DND-41 (cell line): ENCODE measurements at regions not wholly inside any gene's neighbourhood (a gene's known extent, or its start where the extent isn't known, plus 50 kb on each side); places are given as distances from the start of the nearest gene placed in this dataset.
"Not testable (repeated sequence)": the region's sequence is repeated elsewhere in the genome, so short reads cannot be mapped to it uniquely, and the experiment has no call there.

Experiments used
- ATAC-seq: fragments of 200-7000 bp; cut with Tn5 transposase; 3 replicates; pipeline ENCODE4 v1.9.1; 2021; ENCODE audit warnings: low read depth; ENCODE audit not compliant: insufficient read depth
- DNase-seq: peaks from one replicate; pipeline ENCODE4 v3.0.0-alpha.2; 2020
- H2AFZ ChIP-seq: 2 replicates; pipeline ENCODE4 v1.6.0; 2012; ENCODE audit warnings: low read depth, low read length
- H3K27ac ChIP-seq: 2 replicates; pipeline ENCODE4 v1.5.1; 2012; ENCODE audit warnings: low read length, inconsistent platforms
- H3K27me3 ChIP-seq: fragments of 200-600 bp; sonication (generic); 2 replicates; pipeline ENCODE4 v1.6.0; 2012; ENCODE audit warnings: low read length, mild to moderate bottlenecking, inconsistent platforms; ENCODE audit not compliant: insufficient read depth, poor library complexity
- H3K36me3 ChIP-seq: 2 replicates; pipeline ENCODE4 v1.5.1; 2012; ENCODE audit warnings: low read length, inconsistent platforms; ENCODE audit not compliant: insufficient read depth
- H3K4me1 ChIP-seq: 2 replicates; pipeline ENCODE4 v1.5.1; 2012; ENCODE audit warnings: mild to moderate bottlenecking, low read length; ENCODE audit not compliant: insufficient read depth
- H3K4me2 ChIP-seq: 2 replicates; pipeline ENCODE4 v1.6.0; 2012; ENCODE audit warnings: mild to moderate bottlenecking, moderate library complexity, low read length, inconsistent platforms; ENCODE audit not compliant: insufficient read depth
- H3K4me3 ChIP-seq, 2 experiments: fragments of 200-600 bp in 1 of 2; shearing (Covaris generic) in 1 of 2; 2 replicates each; pipeline ENCODE4 v1.5.1; 2012 to 2016; ENCODE audit warnings: inconsistent platforms in 2 of 2, low read length in 2 of 2, mild to moderate bottlenecking in 2 of 2, low read depth in 1 of 2, moderate library complexity in 1 of 2
- H3K79me2 ChIP-seq: 2 replicates; pipeline ENCODE4 v1.6.0; 2012; ENCODE audit warnings: low read length, inconsistent platforms; ENCODE audit not compliant: insufficient read depth
- H3K9ac ChIP-seq: 2 replicates; pipeline ENCODE4 v1.6.0; 2012; ENCODE audit warnings: low read depth, mild to moderate bottlenecking, inconsistent platforms, low read length, moderate library complexity
- H3K9me3 ChIP-seq: 2 replicates; pipeline ENCODE4 v1.5.1; 2012; ENCODE audit warnings: low read length, moderate library complexity, mild to moderate bottlenecking, inconsistent platforms; ENCODE audit not compliant: insufficient read depth, severe bottlenecking
- H4K20me1 ChIP-seq: 2 replicates; pipeline ENCODE4 v1.6.0; 2012; ENCODE audit warnings: low read length; ENCODE audit not compliant: insufficient read depth
- EZH2 ChIP-seq: IDR thresholded peaks from 3 replicates; pipeline ENCODE4 v1.6.1; 2012; ENCODE audit warnings: borderline replicate concordance, low read depth, mild to moderate bottlenecking, moderate library complexity, low read length, inconsistent platforms; ENCODE audit not compliant: severe bottlenecking
- TF ChIP-seq, protein P1 (sequence below): IDR thresholded peaks from 2 replicates; pipeline ENCODE4 v1.5.1; 2012; ENCODE audit warnings: borderline replicate concordance, low read length, moderate library complexity, mild to moderate bottlenecking; ENCODE audit not compliant: poor library complexity, severe bottlenecking; ENCODE audit errors: extremely low read depth

DNA sequence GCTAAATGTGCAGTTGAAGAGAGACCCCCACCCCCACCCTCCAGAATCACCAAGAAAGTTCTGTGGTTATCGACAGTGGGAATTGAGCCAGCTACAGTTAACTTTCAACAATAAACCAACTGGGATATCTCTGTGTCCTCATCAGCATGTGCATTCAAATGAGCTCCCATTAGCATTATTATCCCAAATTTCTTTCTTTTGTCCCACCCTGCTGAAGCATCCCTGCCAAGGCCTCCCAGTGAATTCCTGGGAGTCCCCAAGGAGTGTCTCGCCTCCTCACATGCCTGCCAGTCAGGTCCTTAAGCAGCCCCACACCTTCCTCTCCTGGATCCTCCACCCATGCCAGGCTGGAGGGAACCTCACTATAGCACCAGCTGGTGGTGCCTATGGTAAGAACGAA lies 422.1 kb upstream of the HNRNPA3 start:
- no peak for DNase-seq

DNA sequence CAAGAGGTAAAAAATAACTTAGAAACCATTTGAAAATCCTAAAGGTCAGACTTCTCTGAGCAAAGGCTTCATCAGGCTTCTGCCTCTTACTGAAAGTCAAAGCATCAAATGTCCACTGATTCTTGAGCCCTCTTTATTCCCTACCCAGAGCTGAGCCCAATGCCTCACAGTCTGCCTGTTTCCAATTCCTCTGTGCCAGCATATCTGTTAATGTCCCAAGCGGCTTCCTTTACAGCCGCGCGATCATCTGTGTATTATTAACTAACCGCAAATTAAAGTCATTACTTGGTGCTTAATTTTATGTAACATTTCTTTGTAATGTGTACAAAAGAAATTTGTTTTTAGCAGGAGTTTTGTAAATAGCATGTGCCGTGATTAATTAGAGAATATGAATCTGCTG lies 418.8 kb upstream of the HNRNPA3 start:
- Histone ChIP-seq H3K27me3 (no peaks in the 10 kb centered on the region), H3K27ac (no peak overlapping the region), H2AFZ (no peak overlapping the region), H3K9ac (no peak overlapping the region), H3K4me3 (no peak overlapping the region), H3K4me1 (no peaks in the 10 kb centered on the region), H3K4me2 (no peak overlapping the region), H3K79me2 (no peaks in the 10 kb centered on the region), H3K36me3 (no peaks in the 10 kb centered on the region), H3K9me3 (no peaks in the 10 kb centered on the region), H4K20me1 (no peaks in the 10 kb centered on the region)
- DNase-seq (no peak), ATAC-seq (no peak)
- TF ChIP-seq, protein P1, sequence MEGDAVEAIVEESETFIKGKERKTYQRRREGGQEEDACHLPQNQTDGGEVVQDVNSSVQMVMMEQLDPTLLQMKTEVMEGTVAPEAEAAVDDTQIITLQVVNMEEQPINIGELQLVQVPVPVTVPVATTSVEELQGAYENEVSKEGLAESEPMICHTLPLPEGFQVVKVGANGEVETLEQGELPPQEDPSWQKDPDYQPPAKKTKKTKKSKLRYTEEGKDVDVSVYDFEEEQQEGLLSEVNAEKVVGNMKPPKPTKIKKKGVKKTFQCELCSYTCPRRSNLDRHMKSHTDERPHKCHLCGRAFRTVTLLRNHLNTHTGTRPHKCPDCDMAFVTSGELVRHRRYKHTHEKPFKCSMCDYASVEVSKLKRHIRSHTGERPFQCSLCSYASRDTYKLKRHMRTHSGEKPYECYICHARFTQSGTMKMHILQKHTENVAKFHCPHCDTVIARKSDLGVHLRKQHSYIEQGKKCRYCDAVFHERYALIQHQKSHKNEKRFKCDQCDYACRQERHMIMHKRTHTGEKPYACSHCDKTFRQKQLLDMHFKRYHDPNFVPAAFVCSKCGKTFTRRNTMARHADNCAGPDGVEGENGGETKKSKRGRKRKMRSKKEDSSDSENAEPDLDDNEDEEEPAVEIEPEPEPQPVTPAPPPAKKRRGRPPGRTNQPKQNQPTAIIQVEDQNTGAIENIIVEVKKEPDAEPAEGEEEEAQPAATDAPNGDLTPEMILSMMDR, result no peak
- no peak for TF ChIP-seq EZH2

More for the DNA sequence above, 422.1 kb upstream of the HNRNPA3 start:
- no peaks in the 10 kb centered on the region for H3K36me3 ChIP-seq
- no peaks in the 10 kb centered on the region for H3K9me3 ChIP-seq
- H3K4me2 ChIP-seq, result no peak overlapping the region
- H2AFZ ChIP-seq, result no peak overlapping the region
- TF ChIP-seq, protein P1, result no peak
- no peak for TF ChIP-seq EZH2
- no peaks in the 10 kb centered on the region for H3K27me3 ChIP-seq
- no peaks in the 10 kb centered on the region for H3K79me2 ChIP-seq
- H3K27ac ChIP-seq, result no peak overlapping the region
- no peaks in the 10 kb centered on the region for H3K4me1 ChIP-seq
- H3K4me3 ChIP-seq, result no peak overlapping the region
- no peak overlapping the region for H3K9ac ChIP-seq
- ATAC-seq, result no peak
- H4K20me1 ChIP-seq, result no peaks in the 10 kb centered on the region

DNA sequence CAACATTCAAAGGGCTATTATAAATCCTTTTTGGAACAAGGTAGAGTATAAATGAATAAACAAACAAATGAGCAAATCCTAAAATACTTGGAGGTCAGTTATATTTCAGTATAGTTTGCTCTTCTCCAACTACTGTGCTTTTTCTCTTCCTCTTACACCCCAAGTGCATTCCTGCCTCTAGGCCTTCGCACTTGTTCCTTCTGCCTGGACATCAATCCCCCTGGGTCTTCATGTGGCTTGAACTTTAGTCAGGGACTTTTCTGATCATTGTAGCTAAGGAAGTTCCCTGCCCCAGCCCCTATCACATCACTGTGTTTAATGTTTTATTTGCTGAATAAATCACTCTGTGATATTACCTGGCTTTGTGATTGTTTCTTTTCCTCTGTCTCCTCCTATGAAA lies 418.2 kb upstream of the HNRNPA3 start:
- Histone ChIP-seq H4K20me1 (no peaks in the 10 kb centered on the region), H3K36me3 (no peaks in the 10 kb centered on the region), H3K79me2 (no peaks in the 10 kb centered on the region), H3K9ac (no peak overlapping the region), H3K4me3 (no peak overlapping the region), H3K4me2 (no peak overlapping the region), H2AFZ (no peak overlapping the region), H3K27ac (no peak overlapping the region), H3K9me3 (no peaks in the 10 kb centered on the region), H3K4me1 (no peaks in the 10 kb centered on the region), H3K27me3 (no peaks in the 10 kb centered on the region)
- TF ChIP-seq, protein P1, result no peak
- TF ChIP-seq EZH2, result no peak
- ATAC-seq (no peak), DNase-seq (no peak)

DNA sequence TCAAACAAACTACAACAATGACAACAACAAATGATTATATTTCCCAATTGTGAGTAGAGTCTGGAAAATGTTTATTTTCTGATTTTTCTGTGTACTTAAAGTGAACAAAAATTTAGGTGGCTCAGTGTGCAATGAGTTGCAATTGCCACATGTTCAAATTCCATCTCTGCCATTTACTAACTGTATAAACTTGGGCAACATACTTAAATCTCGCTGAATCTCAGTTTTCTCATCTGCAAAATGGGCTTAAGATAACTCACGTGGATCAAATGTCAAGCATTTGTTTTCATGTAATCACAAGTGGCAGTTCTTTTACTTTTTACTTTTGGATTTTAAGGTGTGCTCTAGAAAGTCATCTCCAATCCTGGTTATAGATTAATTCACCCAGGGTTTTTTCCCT lies 416.8 kb upstream of the HNRNPA3 start:
- ATAC-seq (no peak), DNase-seq (no peak)
- Histone ChIP-seq H3K79me2 (no peaks in the 10 kb centered on the region), H3K4me3 (no peak overlapping the region), H3K36me3 (no peaks in the 10 kb centered on the region), H3K4me2 (no peak overlapping the region), H3K27me3 (no peaks in the 10 kb centered on the region), H3K4me1 (no peaks in the 10 kb centered on the region), H3K27ac (no peak overlapping the region), H2AFZ (no peak overlapping the region), H4K20me1 (no peaks in the 10 kb centered on the region), H3K9me3 (no peaks in the 10 kb centered on the region), H3K9ac (no peak overlapping the region)
- TF ChIP-seq, protein P1, result no peak
- TF ChIP-seq EZH2, result no peak

DNA sequence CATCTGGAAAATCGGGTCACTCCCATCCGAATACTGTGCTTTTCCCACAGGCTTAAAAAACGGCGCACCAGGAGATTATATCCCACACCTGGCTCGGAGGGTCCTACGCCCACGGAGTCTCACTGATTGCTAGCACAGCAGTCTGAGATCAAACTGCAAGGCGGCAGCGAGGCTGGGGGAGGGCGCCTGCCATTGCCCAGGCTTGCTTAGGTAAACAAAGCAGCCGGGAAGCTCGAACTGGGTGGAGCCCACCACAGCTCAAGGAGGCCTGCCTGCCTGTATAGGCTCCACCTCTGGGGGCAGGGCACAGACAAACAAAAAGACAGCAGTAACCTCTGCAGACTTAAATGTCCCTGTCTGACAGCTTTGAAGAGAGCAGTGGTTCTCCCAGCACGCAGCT lies 415.9 kb upstream of the HNRNPA3 start:
- H3K4me3 ChIP-seq, H3K27me3 ChIP-seq, H3K4me1 ChIP-seq, DNase-seq, H2AFZ ChIP-seq, H3K4me2 ChIP-seq, H3K27ac ChIP-seq, ATAC-seq, H3K36me3 ChIP-seq, H3K79me2 ChIP-seq, H4K20me1 ChIP-seq, H3K9ac ChIP-seq, H3K9me3 ChIP-seq: not testable (repeated sequence)
